ENCODE measurements at regions not wholly inside any gene's neighbourhood (a gene's known extent, or its start where the extent isn't known, plus 50 kb on each side); places are given as distances from the start of the nearest gene placed in this dataset.

DNA sequence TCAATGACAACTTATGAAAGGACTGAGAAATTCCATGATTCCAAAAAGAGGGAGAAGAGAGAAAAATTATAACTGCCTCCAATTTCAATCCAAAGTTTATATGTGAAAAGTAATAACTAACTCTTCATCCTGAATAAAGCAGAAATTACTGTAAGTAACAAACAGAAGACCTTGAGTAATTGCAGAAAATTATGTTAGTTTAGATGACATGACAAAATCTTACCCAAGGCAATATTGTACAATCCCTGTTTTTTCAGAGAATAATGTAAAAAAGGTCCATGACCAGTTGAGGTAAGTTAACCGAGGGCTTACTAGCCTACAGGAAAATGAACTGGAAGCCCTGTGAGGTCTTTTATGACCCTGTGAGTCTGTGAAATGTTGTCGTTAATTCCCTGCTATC, 949.5 kb upstream of the SOX9 start:
- no peak for TF ChIP-seq POLR2AphosphoS5 (IDR thresholded peaks at IDR 0.05; ENCODE audit: borderline replicate concordance, low read depth, low read length)
- TF ChIP-seq EZH2 (IDR thresholded peaks at IDR 0.05): no peak
- no peak for TF ChIP-seq FOXP2 (optimal IDR thresholded peaks at IDR 0.05; ENCODE audit: control extremely low read depth, extremely low read length, insufficient read depth)
